ENCODE measurements at regions not wholly inside any gene's neighbourhood (a gene's known extent, or its start where the extent isn't known, plus 50 kb on each side); places are given as distances from the start of the nearest gene placed in this dataset.
"Not testable (repeated sequence)": the region's sequence is repeated elsewhere in the genome, so short reads cannot be mapped to it uniquely, and the experiment has no call there.

DNA sequence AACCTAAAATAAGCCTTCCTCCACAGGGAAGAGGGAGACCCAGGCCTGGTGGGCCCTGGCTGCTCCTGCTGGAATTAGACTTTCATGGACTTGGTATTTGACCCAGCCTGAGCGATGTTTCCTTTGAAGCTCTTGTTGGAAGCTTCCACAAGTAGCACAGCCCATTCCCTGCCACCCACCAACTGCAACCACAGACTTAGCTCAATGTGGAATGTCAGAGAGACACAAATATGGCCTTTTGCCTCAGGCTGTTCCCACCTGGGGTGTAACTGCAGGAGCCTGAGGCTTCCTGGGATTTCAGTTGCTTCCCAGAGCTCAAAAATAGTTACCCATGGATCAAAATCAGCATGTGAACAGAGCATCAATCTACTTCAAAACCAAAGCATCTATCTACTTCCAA lies 70.3 kb upstream of the LHFPL2 start:
- no peak for TF ChIP-seq CTCF (IDR thresholded peaks at IDR 0.05; ENCODE audit: insufficient read depth, low read depth, low read length, missing control alignments)
- H3K4me3 ChIP-seq (ENCODE audit: low read length): no peak overlapping the region
- DNase-seq (ENCODE audit: low read depth): no peak

DNA sequence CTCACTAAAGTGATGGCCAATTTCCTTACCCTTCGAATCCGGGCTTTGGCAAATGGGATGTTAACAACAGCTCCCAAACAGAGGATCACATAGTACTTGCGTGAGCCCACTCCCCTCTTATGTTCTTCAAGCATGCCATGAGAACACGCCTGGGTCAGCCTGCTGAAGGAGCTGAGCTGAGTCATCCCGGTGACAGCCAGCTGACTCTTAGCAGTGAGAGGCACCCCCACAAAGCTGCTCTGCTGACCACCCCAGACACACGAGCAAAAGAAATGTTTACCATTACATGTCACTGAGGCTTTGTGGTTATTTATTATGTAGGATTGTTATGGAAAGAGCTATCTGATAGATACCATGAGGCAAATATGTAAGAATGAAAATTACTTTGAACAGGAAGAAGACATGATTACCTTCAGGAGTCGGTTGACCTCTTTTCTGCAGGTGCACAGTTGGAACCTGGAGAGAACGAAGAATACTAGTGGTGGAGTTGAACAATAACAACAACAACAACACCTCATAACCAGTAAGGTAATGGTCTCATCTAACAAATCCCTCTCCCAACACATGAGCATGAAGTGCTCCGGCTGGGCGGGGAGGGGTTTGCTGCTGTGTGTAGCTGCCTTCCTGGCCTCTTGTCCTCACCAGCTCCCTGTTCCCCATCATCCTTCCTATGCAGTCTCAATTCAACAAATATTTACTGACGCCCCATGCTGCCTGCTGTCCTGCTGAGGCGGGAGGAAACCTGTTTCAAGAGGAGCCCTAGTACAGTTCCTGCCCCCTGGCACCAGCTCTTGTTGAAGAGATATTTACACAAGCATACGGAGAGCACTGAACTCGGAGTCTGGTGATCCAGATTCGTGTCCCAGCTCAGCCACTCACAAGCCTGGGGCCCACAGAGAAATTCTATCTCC lies 69.4 kb upstream of the LHFPL2 start:
- no peak for TF ChIP-seq CTCF (IDR thresholded peaks at IDR 0.05; ENCODE audit: insufficient read depth, low read depth, low read length, missing control alignments)
- peak; percentile 21 for DNase-seq (ENCODE audit: low read depth)
- no peak overlapping the region for H3K4me3 ChIP-seq (ENCODE audit: low read length)

GRCh38 chr5:78716206-78716605 lies 67.6 kb upstream of the LHFPL2 start:
- TF ChIP-seq CTCF (IDR thresholded peaks at IDR 0.05; ENCODE audit: insufficient read depth, low read depth, low read length, missing control alignments): no peak
- H3K4me3 ChIP-seq (ENCODE audit: low read length): no peak overlapping the region
- no peak for DNase-seq (ENCODE audit: low read depth)

DNA sequence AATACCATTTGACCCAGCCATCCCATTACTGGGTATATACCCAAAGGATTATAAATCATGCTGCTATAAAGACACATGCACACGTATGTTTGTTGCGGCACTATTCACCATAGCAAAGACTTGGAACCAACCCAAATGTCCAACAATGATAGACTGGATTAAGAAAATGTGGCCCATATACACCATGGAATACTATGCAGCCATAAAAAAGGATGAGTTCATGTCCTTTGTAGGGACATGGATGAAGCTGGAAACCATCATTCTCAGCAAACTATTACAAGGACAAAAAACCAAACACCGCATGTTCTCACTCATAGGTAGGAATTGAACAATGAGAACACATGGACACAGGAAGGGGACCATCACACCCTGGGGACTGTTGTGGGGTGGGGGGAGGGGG lies 66.8 kb upstream of the LHFPL2 start:
- DNase-seq (ENCODE audit: low read depth); H3K4me3 ChIP-seq (ENCODE audit: low read length): not testable (repeated sequence)

GRCh38 chr5:78711670-78712069 lies 63.1 kb upstream of the LHFPL2 start:
- DNase-seq (ENCODE audit: low read depth); H3K4me3 ChIP-seq (ENCODE audit: low read length): not testable (repeated sequence)

DNA sequence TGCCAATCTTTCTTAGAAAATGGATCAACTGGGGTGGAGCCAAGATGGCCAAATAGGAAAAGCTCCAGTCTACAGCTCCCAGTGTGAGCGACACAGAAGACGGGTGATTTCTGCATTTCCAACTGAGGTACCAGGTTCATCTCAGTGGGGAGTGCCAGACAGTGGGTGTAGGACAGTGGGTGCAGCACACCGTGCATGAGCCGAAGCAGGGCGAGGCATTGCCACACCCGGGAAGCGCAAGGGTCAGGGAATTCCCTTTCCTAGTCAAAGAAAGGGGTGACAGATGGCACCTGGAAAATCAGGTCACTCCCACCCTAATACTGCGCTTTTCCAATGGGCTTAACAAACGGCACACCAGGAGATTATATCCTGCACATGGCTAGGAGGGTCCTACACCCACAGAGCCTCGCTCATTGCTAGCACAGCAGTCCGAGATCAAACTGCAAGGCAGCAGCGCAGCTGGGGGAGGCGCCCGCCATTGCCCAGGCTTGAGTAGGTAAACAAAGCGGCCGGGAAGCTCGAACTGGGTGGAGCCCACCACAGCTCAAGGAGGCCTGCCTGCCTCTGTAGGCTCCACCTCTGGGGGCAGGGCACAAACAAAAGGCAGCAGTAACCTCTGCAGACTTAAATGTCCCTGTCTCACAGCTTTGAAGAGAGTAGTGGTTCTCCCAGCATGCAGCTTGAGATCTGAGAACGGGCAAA lies 61.3 kb upstream of the LHFPL2 start:
- not testable (repeated sequence) for DNase-seq (ENCODE audit: low read depth); H3K4me3 ChIP-seq (ENCODE audit: low read length)

DNA sequence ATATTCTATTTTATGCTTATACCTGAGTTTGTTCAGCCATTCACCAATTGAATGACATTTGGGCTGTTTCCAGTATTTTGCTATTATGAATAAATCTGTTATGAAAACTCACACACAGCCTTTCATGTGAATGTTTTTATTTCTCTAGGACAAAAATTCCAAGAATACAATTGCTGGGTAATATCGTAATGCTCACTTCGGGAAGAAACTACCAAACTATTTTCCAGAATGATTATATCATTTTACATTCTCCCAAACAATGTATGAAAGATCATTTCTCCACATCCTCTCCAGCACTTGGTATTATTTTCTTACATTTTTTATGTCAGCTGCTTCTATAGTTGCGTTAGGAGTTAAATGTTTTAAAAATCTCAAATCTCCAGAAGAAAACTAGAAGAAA lies 58.3 kb upstream of the LHFPL2 start:
- TF ChIP-seq CTCF (IDR thresholded peaks at IDR 0.05; ENCODE audit: insufficient read depth, low read depth, low read length, missing control alignments): no peak
- DNase-seq (ENCODE audit: low read depth): no peak
- H3K4me3 ChIP-seq (ENCODE audit: low read length): no peak overlapping the region

DNA sequence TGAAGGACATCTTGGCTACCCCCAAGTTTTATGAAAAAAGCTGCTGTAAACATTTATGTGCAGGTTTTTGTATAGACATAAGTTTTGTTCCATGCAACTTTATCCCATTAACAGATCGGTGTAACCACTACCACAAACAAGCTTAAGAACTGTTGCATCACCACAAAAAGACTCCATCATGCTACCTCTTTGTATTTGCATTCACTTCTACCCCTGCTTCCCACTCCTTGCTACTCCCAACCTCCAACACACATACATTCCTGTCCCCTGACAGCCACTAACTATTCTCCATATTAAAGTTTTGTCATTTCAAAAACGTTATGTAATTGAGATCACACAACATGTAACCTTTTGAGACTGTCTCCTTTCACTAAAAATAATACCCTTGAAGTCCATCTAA lies 57.8 kb upstream of the LHFPL2 start:
- no peak for DNase-seq (ENCODE audit: low read depth)
- no peak overlapping the region for H3K4me3 ChIP-seq (ENCODE audit: low read length)
- TF ChIP-seq CTCF (IDR thresholded peaks at IDR 0.05; ENCODE audit: insufficient read depth, low read depth, low read length, missing control alignments): no peak

Data from epithelial cell of esophagus (primary cell).